ENCODE measurements at regions not wholly inside any gene's neighbourhood (a gene's known extent, or its start where the extent isn't known, plus 50 kb on each side); places are given as distances from the start of the nearest gene placed in this dataset.
A peak's percentile ranks its signal among the peaks of the same experiment; 100 is the strongest.

DNA sequence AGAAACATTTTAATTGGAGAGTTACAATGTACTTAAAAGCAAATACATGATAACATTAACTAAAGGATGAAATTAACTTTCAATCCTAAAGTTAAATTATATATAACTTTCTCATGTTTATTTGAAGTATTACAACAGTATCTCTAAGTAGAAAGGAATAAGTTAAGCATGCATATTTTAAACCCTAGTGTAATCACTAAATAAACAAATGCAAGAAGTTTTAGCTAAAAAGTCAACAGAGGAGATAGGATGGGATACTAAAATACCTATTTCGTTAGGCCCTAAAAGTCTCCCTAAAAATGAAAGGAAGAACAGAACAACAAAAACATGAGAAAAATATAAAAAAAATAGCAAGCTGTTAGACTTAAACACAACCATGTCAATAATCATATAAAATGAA, 361.3 kb upstream of the THBS1 start:
- peak in 1 of 2 donors; percentile 9 for DNase-seq (ENCODE audit: low read depth in 2 of 2)
- no peak overlapping the region for H3K4me3 ChIP-seq (replicated peaks in 1 of 2; ENCODE audit: low read depth in 2 of 2, low read length in 2 of 2)
- TF ChIP-seq, protein P1, sequence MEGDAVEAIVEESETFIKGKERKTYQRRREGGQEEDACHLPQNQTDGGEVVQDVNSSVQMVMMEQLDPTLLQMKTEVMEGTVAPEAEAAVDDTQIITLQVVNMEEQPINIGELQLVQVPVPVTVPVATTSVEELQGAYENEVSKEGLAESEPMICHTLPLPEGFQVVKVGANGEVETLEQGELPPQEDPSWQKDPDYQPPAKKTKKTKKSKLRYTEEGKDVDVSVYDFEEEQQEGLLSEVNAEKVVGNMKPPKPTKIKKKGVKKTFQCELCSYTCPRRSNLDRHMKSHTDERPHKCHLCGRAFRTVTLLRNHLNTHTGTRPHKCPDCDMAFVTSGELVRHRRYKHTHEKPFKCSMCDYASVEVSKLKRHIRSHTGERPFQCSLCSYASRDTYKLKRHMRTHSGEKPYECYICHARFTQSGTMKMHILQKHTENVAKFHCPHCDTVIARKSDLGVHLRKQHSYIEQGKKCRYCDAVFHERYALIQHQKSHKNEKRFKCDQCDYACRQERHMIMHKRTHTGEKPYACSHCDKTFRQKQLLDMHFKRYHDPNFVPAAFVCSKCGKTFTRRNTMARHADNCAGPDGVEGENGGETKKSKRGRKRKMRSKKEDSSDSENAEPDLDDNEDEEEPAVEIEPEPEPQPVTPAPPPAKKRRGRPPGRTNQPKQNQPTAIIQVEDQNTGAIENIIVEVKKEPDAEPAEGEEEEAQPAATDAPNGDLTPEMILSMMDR (IDR thresholded peaks at IDR 0.05; ENCODE audit: low read depth, low read length), result no peak

GRCh38 chr15:39226169-39226937, 354.5 kb upstream of the THBS1 start:
- TF ChIP-seq, protein P1 (IDR thresholded peaks at IDR 0.05; ENCODE audit: low read depth, low read length), result no peak
- H3K4me3 ChIP-seq (replicated peaks in 1 of 2; ENCODE audit: low read depth in 2 of 2, low read length in 2 of 2), result no peak overlapping the region
- no peak for DNase-seq (ENCODE audit: low read depth in 2 of 2)

GRCh38 chr15:39227001-39227400, 353.9 kb upstream of the THBS1 start:
- no peak for DNase-seq (ENCODE audit: low read depth in 2 of 2)
- no peak overlapping the region for H3K4me3 ChIP-seq (replicated peaks in 1 of 2; ENCODE audit: low read depth in 2 of 2, low read length in 2 of 2)
- TF ChIP-seq, protein P1 (IDR thresholded peaks at IDR 0.05; ENCODE audit: low read depth, low read length), result no peak

DNA sequence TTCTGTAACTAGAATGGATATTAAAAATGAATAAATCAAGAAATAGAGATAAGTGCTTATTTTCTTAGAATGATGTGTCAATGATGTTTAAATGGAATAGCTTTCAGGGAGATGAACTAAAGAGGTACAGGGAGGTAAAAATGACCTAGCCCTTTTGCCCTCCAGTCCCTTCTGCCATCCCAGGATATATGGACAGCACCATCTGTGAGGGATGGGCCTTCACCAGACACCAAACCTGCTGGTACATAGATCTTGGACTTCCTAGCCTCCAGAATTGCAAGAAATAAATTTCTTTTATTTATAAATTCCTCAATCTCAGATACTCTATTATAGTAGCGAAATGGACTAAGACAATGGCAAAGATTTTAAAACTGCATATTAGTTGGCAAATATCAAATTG, 352.0 kb upstream of the THBS1 start:
- H3K4me3 ChIP-seq (replicated peaks in 1 of 2; ENCODE audit: low read depth in 2 of 2, low read length in 2 of 2), result no peak overlapping the region
- DNase-seq (ENCODE audit: low read depth in 2 of 2), result no peak
- TF ChIP-seq, protein P1 (IDR thresholded peaks at IDR 0.05; ENCODE audit: low read depth, low read length), result no peak

- no peak overlapping the region for H3K4me3 ChIP-seq (replicated peaks in 1 of 2; ENCODE audit: low read depth in 2 of 2, low read length in 2 of 2)
- peak; percentile 66 to 75 for DNase-seq (ENCODE audit: low read depth in 2 of 2)
- TF ChIP-seq, protein P1 (IDR thresholded peaks at IDR 0.05; ENCODE audit: low read depth, low read length), result no peak
Measured at GRCh38 chr15:39230205-39230907, 350.5 kb upstream of the THBS1 start.

DNA sequence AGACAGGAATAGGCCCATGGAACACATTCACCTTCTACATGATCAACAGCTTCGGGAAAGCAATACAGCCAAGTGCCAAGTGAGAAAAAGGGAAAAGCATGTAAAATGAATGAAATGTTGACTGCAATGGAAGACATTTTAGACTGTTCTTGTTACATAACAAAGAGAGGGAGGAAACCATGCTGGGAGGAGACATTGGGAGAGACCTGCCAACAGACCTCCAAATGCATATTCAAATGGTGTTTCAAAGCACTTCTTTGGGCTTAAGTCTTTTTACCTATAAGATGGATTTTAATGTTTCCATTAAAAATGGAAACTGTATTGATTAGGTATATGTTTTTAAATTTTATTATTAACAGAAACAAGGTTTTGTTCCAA, 350.0 kb upstream of the THBS1 start:
- H3K4me3 ChIP-seq (replicated peaks in 1 of 2; ENCODE audit: low read depth in 2 of 2, low read length in 2 of 2), result no peak overlapping the region
- DNase-seq (ENCODE audit: low read depth in 2 of 2), result no peak

More for the DNA sequence above, 350.0 kb upstream of the THBS1 start:
- TF ChIP-seq, protein P1 (IDR thresholded peaks at IDR 0.05; ENCODE audit: low read depth, low read length), result no peak

All from cardiac fibroblast (primary cell).